Esophagus squamous epithelium (tissue), 4 donors: ENCODE measurements at regions not wholly inside any gene's neighbourhood (a gene's known extent, or its start where the extent isn't known, plus 50 kb on each side); places are given as distances from the start of the nearest gene placed in this dataset.

Experiments used
- POLR2A ChIP-seq, 4 donors: fragments of 450-650 bp; IDR thresholded peaks; one replicate each; pipeline ENCODE4 v1.6.1; 2017; ENCODE audit warnings: antibody characterized with exemption in 4 of 4, mild to moderate bottlenecking in 4 of 4, moderate library complexity in 3 of 4
- TF ChIP-seq, protein P1 (sequence below), 6 experiments: fragments of 450-650 bp in 4 of 6; fragments of 200-600 bp in 2 of 6; sonication (generic) in 2 of 6; IDR thresholded peaks; one replicate each; pipeline ENCODE4 v1.5.1; 2016 to 2019; ENCODE audit warnings: antibody characterized with exemption in 6 of 6, mild to moderate bottlenecking in 4 of 6, moderate library complexity in 4 of 6

DNA sequence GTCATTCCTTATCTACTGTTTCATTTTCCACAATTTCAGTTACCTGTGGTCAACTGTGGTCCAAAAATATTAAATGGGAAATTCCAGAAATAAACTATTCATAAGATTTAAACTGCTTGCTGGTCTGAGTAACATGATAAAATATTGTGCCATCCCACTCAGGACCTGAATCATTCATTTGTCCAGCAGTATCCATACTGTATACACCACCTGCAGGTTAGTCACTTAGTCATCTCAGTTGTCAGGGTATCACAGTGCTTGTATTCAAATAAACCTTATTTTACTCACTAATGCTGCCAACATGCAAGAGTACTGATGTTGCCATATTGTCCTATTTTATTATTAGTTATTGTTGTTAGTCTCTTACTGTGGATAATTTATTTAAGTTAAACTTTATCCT is 139.7 kb downstream of the FBXO4 start:
- no peak for TF ChIP-seq POLR2A (IDR thresholded peaks at IDR 0.05)
- TF ChIP-seq, protein P1, sequence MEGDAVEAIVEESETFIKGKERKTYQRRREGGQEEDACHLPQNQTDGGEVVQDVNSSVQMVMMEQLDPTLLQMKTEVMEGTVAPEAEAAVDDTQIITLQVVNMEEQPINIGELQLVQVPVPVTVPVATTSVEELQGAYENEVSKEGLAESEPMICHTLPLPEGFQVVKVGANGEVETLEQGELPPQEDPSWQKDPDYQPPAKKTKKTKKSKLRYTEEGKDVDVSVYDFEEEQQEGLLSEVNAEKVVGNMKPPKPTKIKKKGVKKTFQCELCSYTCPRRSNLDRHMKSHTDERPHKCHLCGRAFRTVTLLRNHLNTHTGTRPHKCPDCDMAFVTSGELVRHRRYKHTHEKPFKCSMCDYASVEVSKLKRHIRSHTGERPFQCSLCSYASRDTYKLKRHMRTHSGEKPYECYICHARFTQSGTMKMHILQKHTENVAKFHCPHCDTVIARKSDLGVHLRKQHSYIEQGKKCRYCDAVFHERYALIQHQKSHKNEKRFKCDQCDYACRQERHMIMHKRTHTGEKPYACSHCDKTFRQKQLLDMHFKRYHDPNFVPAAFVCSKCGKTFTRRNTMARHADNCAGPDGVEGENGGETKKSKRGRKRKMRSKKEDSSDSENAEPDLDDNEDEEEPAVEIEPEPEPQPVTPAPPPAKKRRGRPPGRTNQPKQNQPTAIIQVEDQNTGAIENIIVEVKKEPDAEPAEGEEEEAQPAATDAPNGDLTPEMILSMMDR (IDR thresholded peaks at IDR 0.05) = no peak
